Keratinocyte (primary cell): ENCODE measurements at regions not wholly inside any gene's neighbourhood (a gene's known extent, or its start where the extent isn't known, plus 50 kb on each side); places are given as distances from the start of the nearest gene placed in this dataset.

Experiments used
- DNase-seq: peaks from one replicate; pipeline ENCODE4 v3.0.0-alpha.2; 2011; ENCODE audit warnings: low read depth, missing footprints, low spot score
- FAIRE-seq: peaks from 2 replicates; lab custom pipeline; 2011; peaks lifted over from hg19 to GRCh38; lab: Jason Lieb, UNC
- H2AFZ ChIP-seq: 2 replicates; pipeline ENCODE4 v1.6.0; 2012; ENCODE audit warnings: low read length, control low read depth, inconsistent platforms; ENCODE audit not compliant: control insufficient read depth
- H3K27ac ChIP-seq: 2 replicates; pipeline ENCODE4 v1.5.1; 2011; ENCODE audit warnings: low read length; ENCODE audit not compliant: control insufficient read depth, insufficient read depth
- H3K27me3 ChIP-seq: 3 replicates; pipeline ENCODE4 v1.6.0; 2011; ENCODE audit warnings: low read length; ENCODE audit not compliant: control insufficient read depth, insufficient read depth; ENCODE audit errors: extremely low read depth
- H3K36me3 ChIP-seq, 2 experiments: 2 replicates in 1 of 2; 3 replicates in 1 of 2; pipeline ENCODE4 v1.5.1; 2011; ENCODE audit warnings: low read length in 2 of 2, mild to moderate bottlenecking in 1 of 2; ENCODE audit not compliant: control insufficient read depth in 2 of 2, insufficient read depth in 2 of 2; ENCODE audit errors: extremely low read depth in 1 of 2
- H3K4me1 ChIP-seq: 3 replicates; pipeline ENCODE4 v1.5.1; 2011; ENCODE audit warnings: low read length; ENCODE audit not compliant: control insufficient read depth, insufficient read depth; ENCODE audit errors: extremely low read depth
- H3K4me2 ChIP-seq: 3 replicates; pipeline ENCODE4 v1.6.0; 2011; ENCODE audit warnings: low read depth, low read length; ENCODE audit not compliant: control insufficient read depth, insufficient read depth; ENCODE audit errors: extremely low read depth
- H3K4me3 ChIP-seq, 3 experiments: fragments of 200-600 bp in 1 of 3; sonication (generic) in 1 of 3; 2 replicates in 2 of 3; 3 replicates in 1 of 3; pipeline ENCODE4 v1.5.1; 2011 to 2016; ENCODE audit warnings: low read length in 3 of 3, mild to moderate bottlenecking in 3 of 3, control low read depth in 2 of 3, inconsistent platforms in 1 of 3, low read depth in 1 of 3, mixed read lengths in 1 of 3, mixed run types in 1 of 3, moderate library complexity in 1 of 3; ENCODE audit not compliant: control insufficient read depth in 2 of 3, insufficient read depth in 2 of 3; ENCODE audit errors: extremely low read depth in 1 of 3
- H3K79me2 ChIP-seq: 2 replicates; pipeline ENCODE4 v1.6.0; 2012; ENCODE audit warnings: low read length; ENCODE audit not compliant: control insufficient read depth, insufficient read depth
- H3K9ac ChIP-seq: 3 replicates; pipeline ENCODE4 v1.6.0; 2011; ENCODE audit warnings: low read length; ENCODE audit not compliant: control insufficient read depth, insufficient read depth; ENCODE audit errors: extremely low read depth
- H3K9me1 ChIP-seq: 3 replicates; pipeline ENCODE4 v1.6.0; 2011; ENCODE audit warnings: low read length; ENCODE audit not compliant: control insufficient read depth, insufficient read depth; ENCODE audit errors: extremely low read depth
- H3K9me3 ChIP-seq: 2 replicates; pipeline ENCODE4 v1.5.1; 2012; ENCODE audit warnings: low read depth, low read length; ENCODE audit not compliant: control insufficient read depth
- H4K20me1 ChIP-seq: 3 replicates; pipeline ENCODE4 v1.6.0; 2011; ENCODE audit warnings: low read length; ENCODE audit not compliant: control insufficient read depth, insufficient read depth; ENCODE audit errors: extremely low read depth
- EZH2 ChIP-seq: IDR thresholded peaks from one replicate; pipeline ENCODE4 v1.6.1; 2012; ENCODE audit warnings: inconsistent platforms, mild to moderate bottlenecking, low read length, moderate library complexity
- dilution Hi-C: fragments of 300-500 bp; cut with MboI; formaldehyde crosslinking; loops from one replicate; pipeline ENCODE4 v1.7.0; 2020; ENCODE audit warnings: low sequenced_read_pairs; ENCODE audit not compliant: extremely low pct_ligation_motif_present
- TF ChIP-seq, protein P1 (sequence below), 3 experiments: IDR thresholded peaks in 1 of 3; conservative IDR thresholded peaks in 1 of 3; optimal IDR thresholded peaks in 1 of 3; 2 replicates in 2 of 3; 3 replicates in 1 of 3; pipeline versions ENCODE3 to v1.5.1; 2011; ENCODE audit warnings: low read length in 3 of 3, mild to moderate bottlenecking in 3 of 3, moderate library complexity in 2 of 3, control low read depth in 1 of 3, inconsistent platforms in 1 of 3; ENCODE audit not compliant: insufficient read depth in 2 of 3; ENCODE audit errors: extremely low read depth in 1 of 3

GRCh38 chr5:23007762-23008161, 154.6 kb upstream of the CDH12 start:
- no peak for FAIRE-seq
- dilution Hi-C loops: no loop called here

GRCh38 chr5:23007236-23007635, 154.1 kb upstream of the CDH12 start:
- no peak for FAIRE-seq
- no peak for DNase-seq
- no peak overlapping the region for H3K4me3 ChIP-seq
- H3K9me1 ChIP-seq: no peaks in the 10 kb centered on the region
- no peaks in the 10 kb centered on the region for H3K27me3 ChIP-seq
- no peaks in the 10 kb centered on the region for H4K20me1 ChIP-seq
- no peaks in the 10 kb centered on the region for H3K4me1 ChIP-seq
- H3K9ac ChIP-seq: no peak overlapping the region
- H3K79me2 ChIP-seq: no peaks in the 10 kb centered on the region
- no peaks in the 10 kb centered on the region for H3K36me3 ChIP-seq
- TF ChIP-seq, protein P1, sequence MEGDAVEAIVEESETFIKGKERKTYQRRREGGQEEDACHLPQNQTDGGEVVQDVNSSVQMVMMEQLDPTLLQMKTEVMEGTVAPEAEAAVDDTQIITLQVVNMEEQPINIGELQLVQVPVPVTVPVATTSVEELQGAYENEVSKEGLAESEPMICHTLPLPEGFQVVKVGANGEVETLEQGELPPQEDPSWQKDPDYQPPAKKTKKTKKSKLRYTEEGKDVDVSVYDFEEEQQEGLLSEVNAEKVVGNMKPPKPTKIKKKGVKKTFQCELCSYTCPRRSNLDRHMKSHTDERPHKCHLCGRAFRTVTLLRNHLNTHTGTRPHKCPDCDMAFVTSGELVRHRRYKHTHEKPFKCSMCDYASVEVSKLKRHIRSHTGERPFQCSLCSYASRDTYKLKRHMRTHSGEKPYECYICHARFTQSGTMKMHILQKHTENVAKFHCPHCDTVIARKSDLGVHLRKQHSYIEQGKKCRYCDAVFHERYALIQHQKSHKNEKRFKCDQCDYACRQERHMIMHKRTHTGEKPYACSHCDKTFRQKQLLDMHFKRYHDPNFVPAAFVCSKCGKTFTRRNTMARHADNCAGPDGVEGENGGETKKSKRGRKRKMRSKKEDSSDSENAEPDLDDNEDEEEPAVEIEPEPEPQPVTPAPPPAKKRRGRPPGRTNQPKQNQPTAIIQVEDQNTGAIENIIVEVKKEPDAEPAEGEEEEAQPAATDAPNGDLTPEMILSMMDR (optimal IDR thresholded peaks at IDR 0.05 in 1 of 3, IDR thresholded peaks at IDR 0.05 in 1 of 3, conservative IDR thresholded peaks at IDR 0.05 in 1 of 3; ENCODE audit: extremely low read depth in 1 of 3, insufficient read depth in 2 of 3, low read length in 3 of 3): no peak
- no peak for TF ChIP-seq EZH2
- no peak overlapping the region for H3K4me2 ChIP-seq
- no peak overlapping the region for H2AFZ ChIP-seq
- dilution Hi-C loops: no loop called here
- H3K9me3 ChIP-seq: no peaks in the 10 kb centered on the region
- no peak overlapping the region for H3K27ac ChIP-seq

More at GRCh38 chr5:23007762-23008161, 154.6 kb upstream of the CDH12 start:
- Histone ChIP-seq H3K4me1 (no peaks in the 10 kb centered on the region), H3K4me2 (no peak overlapping the region), H3K9me1 (no peaks in the 10 kb centered on the region), H3K9ac (no peak overlapping the region), H3K27ac (no peak overlapping the region), H3K9me3 (no peaks in the 10 kb centered on the region), H3K27me3 (no peaks in the 10 kb centered on the region), H3K4me3 (no peak overlapping the region), H4K20me1 (no peaks in the 10 kb centered on the region), H3K36me3 (no peaks in the 10 kb centered on the region), H3K79me2 (no peaks in the 10 kb centered on the region), H2AFZ (no peak overlapping the region)
- TF ChIP-seq EZH2: no peak
- TF ChIP-seq, protein P1 (optimal IDR thresholded peaks at IDR 0.05 in 1 of 3, IDR thresholded peaks at IDR 0.05 in 1 of 3, conservative IDR thresholded peaks at IDR 0.05 in 1 of 3; ENCODE audit: extremely low read depth in 1 of 3, insufficient read depth in 2 of 3, low read length in 3 of 3): no peak
- DNase-seq: no peak
